ENCODE measurements at regions not wholly inside any gene's neighbourhood (a gene's known extent, or its start where the extent isn't known, plus 50 kb on each side); places are given as distances from the start of the nearest gene placed in this dataset.

DNA sequence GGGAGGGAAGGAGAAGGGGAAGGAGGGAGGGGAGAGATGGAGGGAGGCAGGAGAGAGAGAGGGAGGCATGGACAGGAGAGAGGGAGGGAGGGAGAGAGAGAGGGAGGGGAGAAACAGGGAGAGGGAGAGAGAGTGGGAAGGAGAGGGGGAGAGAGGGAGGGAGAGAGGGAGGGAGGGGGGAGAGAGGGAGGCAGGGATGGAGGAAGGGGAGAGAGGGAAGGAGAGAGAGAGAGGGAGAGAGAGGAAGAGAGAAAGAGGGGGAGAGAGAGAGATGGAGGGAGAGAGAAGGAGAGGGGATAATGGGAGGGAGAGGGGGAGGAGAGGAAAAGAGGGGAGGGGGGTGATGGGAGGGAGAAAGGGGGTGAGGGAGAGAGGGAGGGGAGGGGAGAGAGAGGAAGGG, 86.8 kb upstream of the VSTM2B start:
- no peak overlapping the region for H3K4me3 ChIP-seq (replicated peaks; ENCODE audit: low read depth, low read length)
- TF ChIP-seq, protein P1, sequence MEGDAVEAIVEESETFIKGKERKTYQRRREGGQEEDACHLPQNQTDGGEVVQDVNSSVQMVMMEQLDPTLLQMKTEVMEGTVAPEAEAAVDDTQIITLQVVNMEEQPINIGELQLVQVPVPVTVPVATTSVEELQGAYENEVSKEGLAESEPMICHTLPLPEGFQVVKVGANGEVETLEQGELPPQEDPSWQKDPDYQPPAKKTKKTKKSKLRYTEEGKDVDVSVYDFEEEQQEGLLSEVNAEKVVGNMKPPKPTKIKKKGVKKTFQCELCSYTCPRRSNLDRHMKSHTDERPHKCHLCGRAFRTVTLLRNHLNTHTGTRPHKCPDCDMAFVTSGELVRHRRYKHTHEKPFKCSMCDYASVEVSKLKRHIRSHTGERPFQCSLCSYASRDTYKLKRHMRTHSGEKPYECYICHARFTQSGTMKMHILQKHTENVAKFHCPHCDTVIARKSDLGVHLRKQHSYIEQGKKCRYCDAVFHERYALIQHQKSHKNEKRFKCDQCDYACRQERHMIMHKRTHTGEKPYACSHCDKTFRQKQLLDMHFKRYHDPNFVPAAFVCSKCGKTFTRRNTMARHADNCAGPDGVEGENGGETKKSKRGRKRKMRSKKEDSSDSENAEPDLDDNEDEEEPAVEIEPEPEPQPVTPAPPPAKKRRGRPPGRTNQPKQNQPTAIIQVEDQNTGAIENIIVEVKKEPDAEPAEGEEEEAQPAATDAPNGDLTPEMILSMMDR (IDR thresholded peaks at IDR 0.05; ENCODE audit: low read length, missing control alignments), result no peak
- no peak for DNase-seq (ENCODE audit: low read depth)

DNA sequence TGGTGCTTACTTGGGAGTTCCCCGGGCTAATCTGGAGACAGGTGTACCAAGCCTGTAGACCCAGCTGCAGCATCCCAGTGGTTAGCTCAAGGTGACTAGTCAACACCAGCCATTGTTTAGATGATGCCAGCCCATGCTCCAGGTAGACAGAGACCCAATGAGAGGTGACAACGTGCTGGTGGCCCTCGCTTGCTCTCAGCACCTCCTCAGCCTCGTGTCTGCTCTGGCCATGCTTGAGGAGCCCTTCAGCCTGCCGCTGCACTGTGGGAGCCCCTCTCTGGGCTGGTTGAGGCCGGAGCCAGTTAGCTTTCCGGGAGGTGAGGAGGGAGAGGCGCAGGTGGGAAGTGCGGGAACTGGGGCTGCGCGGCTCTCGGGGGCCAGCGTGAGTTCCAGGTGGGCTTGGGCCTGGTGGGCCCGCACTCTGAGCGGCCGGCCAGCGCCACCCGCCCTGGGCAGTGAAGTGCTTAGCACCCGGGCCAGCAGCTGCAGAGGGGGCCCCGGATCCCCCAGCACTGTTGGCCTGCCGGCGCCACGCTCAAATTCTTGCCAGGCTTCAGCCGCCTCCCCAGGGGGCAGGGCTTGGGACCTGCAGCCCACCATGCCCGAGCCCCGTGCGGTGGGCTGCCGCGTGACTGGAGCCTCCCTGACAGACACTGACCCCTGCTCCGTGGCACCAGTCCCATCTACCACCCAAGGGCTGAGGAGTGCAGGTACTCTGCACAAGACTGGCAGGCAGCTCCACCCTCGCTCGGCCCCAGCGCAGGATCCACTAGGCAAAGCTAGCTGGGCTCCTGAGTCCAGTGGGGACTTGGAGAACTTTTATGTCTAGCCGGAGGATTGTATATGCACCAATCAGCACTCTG, 85.9 kb upstream of the VSTM2B start:
- H3K4me3 ChIP-seq (replicated peaks; ENCODE audit: low read depth, low read length), result no peak overlapping the region
- DNase-seq (ENCODE audit: low read depth), result no peak
- TF ChIP-seq, protein P1 (IDR thresholded peaks at IDR 0.05; ENCODE audit: low read length, missing control alignments), result no peak

DNA sequence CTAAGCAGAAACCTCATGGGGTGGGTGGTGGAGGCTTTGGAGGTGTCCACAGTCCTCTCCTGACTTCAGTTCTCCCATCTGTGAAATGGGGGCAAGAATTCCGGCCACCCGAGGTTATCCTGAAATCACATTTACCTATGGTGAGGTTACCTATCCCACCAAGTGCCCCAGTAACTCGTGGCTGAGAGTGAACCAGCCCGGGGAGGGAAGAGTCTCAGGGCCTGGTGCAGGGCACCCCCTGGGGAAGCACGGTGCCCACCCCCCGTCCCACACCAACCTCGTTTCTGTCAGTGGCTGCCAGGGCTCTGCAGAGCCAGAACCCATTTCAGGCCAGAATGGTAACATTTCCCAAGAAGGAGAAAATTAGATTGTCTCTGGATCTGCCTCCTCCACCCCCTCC, 83.7 kb upstream of the VSTM2B start:
- H3K4me3 ChIP-seq (replicated peaks; ENCODE audit: low read depth, low read length), result no peak overlapping the region
- no peak for DNase-seq (ENCODE audit: low read depth)
- TF ChIP-seq, protein P1 (IDR thresholded peaks at IDR 0.05; ENCODE audit: low read length, missing control alignments), result no peak

DNA sequence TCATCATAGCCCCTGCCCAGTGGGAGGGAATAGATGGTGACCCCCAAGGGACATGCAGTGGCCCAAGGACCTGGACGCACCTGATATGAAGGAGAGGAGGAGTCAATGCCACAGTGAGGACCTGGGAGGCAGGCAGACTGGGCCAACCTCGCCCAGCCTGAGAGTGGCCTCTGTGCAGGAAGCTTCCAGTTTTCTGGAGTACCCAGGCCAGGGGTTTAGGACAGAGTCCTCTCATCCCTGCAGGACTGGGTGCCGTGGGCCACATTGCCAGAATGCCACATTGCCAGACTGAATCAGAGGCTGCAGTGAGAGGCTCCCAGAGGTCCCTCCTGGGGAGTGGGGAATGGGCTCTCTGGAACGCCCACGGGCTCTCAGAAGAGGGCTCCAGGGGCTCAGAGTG, 82.9 kb upstream of the VSTM2B start:
- H3K4me3 ChIP-seq (replicated peaks; ENCODE audit: low read depth, low read length), result no peak overlapping the region
- TF ChIP-seq, protein P1 (IDR thresholded peaks at IDR 0.05; ENCODE audit: low read length, missing control alignments), result no peak
- no peak for DNase-seq (ENCODE audit: low read depth)

DNA sequence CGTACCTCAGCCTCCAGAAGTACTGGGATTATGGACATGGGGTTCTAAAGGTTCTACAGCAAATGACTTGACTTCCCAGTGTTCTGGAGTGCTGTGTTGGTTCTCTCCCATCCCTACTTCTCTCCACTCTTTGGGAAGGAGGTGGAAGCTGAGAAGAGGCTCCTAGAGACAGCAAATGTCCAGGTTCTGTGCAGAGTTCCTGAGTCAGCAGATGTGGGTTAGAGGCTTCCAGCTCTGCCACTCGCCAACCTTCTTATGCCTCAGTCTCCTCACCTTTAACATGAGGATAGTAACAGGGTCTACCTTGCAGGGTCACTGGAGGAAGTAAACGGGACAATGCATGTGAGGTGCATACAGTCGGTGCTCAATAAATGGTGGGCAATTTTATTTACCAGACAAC, 80.5 kb upstream of the VSTM2B start:
- no peak overlapping the region for H3K4me3 ChIP-seq (replicated peaks; ENCODE audit: low read depth, low read length)
- TF ChIP-seq, protein P1 (IDR thresholded peaks at IDR 0.05; ENCODE audit: low read length, missing control alignments), result no peak
- DNase-seq (ENCODE audit: low read depth), result no peak

DNA sequence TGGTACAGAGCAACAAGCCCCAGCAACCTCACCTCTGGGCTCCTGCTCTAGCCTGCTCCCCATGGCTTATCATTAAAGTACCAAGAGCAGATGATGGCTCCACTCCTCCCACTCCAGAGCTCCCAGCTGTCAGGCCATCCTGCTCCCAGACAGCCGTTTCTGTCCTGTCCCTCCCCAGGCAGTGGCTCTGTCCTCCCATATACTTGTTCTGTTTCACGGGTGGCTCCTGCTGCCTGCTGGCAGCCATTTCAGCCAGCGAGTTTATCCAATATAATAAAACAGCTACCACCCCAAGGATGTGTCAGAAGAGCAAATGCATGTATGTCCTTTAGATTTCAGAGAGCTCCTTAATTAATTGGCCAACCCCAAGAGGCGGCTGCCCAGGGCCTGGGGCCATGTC, 79.4 kb upstream of the VSTM2B start:
- TF ChIP-seq, protein P1 (IDR thresholded peaks at IDR 0.05; ENCODE audit: low read length, missing control alignments), result no peak
- no peak for DNase-seq (ENCODE audit: low read depth)
- no peak overlapping the region for H3K4me3 ChIP-seq (replicated peaks; ENCODE audit: low read depth, low read length)

DNA sequence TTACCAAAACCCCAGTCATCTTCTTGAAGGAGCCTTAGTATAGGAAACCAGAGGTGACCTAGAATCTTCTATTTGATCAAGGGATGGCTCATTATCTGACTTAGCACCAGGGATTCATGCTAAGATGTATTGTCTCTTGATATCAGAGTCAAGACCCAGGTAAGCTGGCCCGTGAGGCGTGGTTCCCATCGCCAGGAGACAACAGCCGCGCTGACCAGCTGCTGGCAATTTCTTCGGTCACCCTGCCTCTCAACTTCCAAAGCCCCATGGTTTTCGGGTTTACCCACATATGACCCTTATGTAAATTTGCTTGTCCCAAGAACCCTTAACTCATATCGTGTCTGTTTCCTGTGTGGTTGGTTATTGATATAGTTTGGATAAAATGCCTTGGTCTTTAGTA, 77.7 kb upstream of the VSTM2B start:
- TF ChIP-seq, protein P1 (IDR thresholded peaks at IDR 0.05; ENCODE audit: low read length, missing control alignments), result no peak
- no peak for DNase-seq (ENCODE audit: low read depth)
- no peak overlapping the region for H3K4me3 ChIP-seq (replicated peaks; ENCODE audit: low read depth, low read length)

All from fibroblast of pulmonary artery (primary cell).